ENCODE measurements at regions not wholly inside any gene's neighbourhood (a gene's known extent, or its start where the extent isn't known, plus 50 kb on each side); places are given as distances from the start of the nearest gene placed in this dataset.

GRCh38 chr18:64807560-64807959 lies 658.7 kb upstream of the LINC00305 start:
- no CpG with 5 or more reads among the region's 5 CpGs for WGBS, 2 donors (ENCODE audit: extremely low coverage in 2 of 2, insufficient read length in 2 of 2, insufficient replicate concordance in 1 of 2)
- Histone ChIP-seq H3K14ac (ENCODE audit: low read length) (no peak overlapping the region), H4K91ac (ENCODE audit: low read depth, low read length, poor library complexity) (no peak overlapping the region), H2AK5ac (ENCODE audit: low read depth, low read length) (no peak overlapping the region), H3K9me3 (replicated peaks in 1 of 2; ENCODE audit: control insufficient read depth in 2 of 2, insufficient read depth in 1 of 2, low read depth in 1 of 2, low read length in 2 of 2) (no peaks in the 10 kb centered on the region), H3K18ac (ENCODE audit: low read length) (no peak overlapping the region), H3K27ac (replicated peaks; ENCODE audit: low read length) (no peak overlapping the region), H3K79me1 (ENCODE audit: low read depth, low read length) (no peaks in the 10 kb centered on the region), H3K4me1 (ENCODE audit: control insufficient read depth in 2 of 2, insufficient read depth in 1 of 2, low read depth in 1 of 2, low read length in 2 of 2) (peaks cover 0 to 1% of the 10 kb centered on the region in 2 donors), H2BK15ac (ENCODE audit: low read length) (no peak overlapping the region), H3K36me3 (replicated peaks in 1 of 2; ENCODE audit: control insufficient read depth in 2 of 2, insufficient read depth in 2 of 2, low read length in 2 of 2) (no peaks in the 10 kb centered on the region), H2BK120ac (ENCODE audit: low read depth, low read length) (no peak overlapping the region), H3K27me3 (ENCODE audit: control insufficient read depth in 3 of 3, insufficient read depth in 3 of 3, low read depth in 1 of 3, low read length in 3 of 3) (no peaks in the 10 kb centered on the region), H2AFZ (ENCODE audit: low read length) (no peak overlapping the region), H4K8ac (ENCODE audit: low read depth, low read length) (no peak overlapping the region), H2BK12ac (ENCODE audit: low read length) (no peak overlapping the region), H3K4me2 (ENCODE audit: insufficient read depth, low read length, poor library complexity, severe bottlenecking) (no peak overlapping the region), H3K23ac (ENCODE audit: low read depth, low read length, poor library complexity) (no peak overlapping the region), H3K4me3 (ENCODE audit: low read length in 2 of 2) (no peak overlapping the region), H3K9ac (ENCODE audit: low read depth, low read length, poor library complexity) (no peak overlapping the region), H2BK5ac (ENCODE audit: low read length) (no peak overlapping the region), H3K4ac (ENCODE audit: low read length) (no peak overlapping the region)
- no peak for DNase-seq (ENCODE audit: low spot score)

- no peak overlapping the region for H3K14ac ChIP-seq (ENCODE audit: low read length)
- no peak overlapping the region for H2BK12ac ChIP-seq (ENCODE audit: low read length)
- no peak overlapping the region for H3K18ac ChIP-seq (ENCODE audit: low read length)
- H4K91ac ChIP-seq (ENCODE audit: low read depth, low read length, poor library complexity): no peak overlapping the region
- H3K23ac ChIP-seq (ENCODE audit: low read depth, low read length, poor library complexity): no peak overlapping the region
- no peak overlapping the region for H2AK5ac ChIP-seq (ENCODE audit: low read depth, low read length)
- no peaks in the 10 kb centered on the region for H3K36me3 ChIP-seq (replicated peaks in 1 of 2; ENCODE audit: control insufficient read depth in 2 of 2, insufficient read depth in 2 of 2, low read length in 2 of 2)
- H2BK15ac ChIP-seq (ENCODE audit: low read length): no peak overlapping the region
- H3K4me1 ChIP-seq (ENCODE audit: control insufficient read depth in 2 of 2, insufficient read depth in 1 of 2, low read depth in 1 of 2, low read length in 2 of 2): peaks cover 0 to 1% of the 10 kb centered on the region in 2 donors
- no peak overlapping the region for H2AFZ ChIP-seq (ENCODE audit: low read length)
- no peak overlapping the region for H3K4me2 ChIP-seq (ENCODE audit: insufficient read depth, low read length, poor library complexity, severe bottlenecking)
- H3K4me3 ChIP-seq (ENCODE audit: low read length in 2 of 2): no peak overlapping the region
- no peak overlapping the region for H3K9ac ChIP-seq (ENCODE audit: low read depth, low read length, poor library complexity)
- no peak overlapping the region for H3K4ac ChIP-seq (ENCODE audit: low read length)
- H2BK5ac ChIP-seq (ENCODE audit: low read length): no peak overlapping the region
- H3K79me1 ChIP-seq (ENCODE audit: low read depth, low read length): no peaks in the 10 kb centered on the region
- no peaks in the 10 kb centered on the region for H3K27me3 ChIP-seq (ENCODE audit: control insufficient read depth in 3 of 3, insufficient read depth in 3 of 3, low read depth in 1 of 3, low read length in 3 of 3)
- H4K8ac ChIP-seq (ENCODE audit: low read depth, low read length): no peak overlapping the region
- no peaks in the 10 kb centered on the region for H3K9me3 ChIP-seq (replicated peaks in 1 of 2; ENCODE audit: control insufficient read depth in 2 of 2, insufficient read depth in 1 of 2, low read depth in 1 of 2, low read length in 2 of 2)
- WGBS, 2 donors (ENCODE audit: extremely low coverage in 2 of 2, insufficient read length in 2 of 2, insufficient replicate concordance in 1 of 2): no CpG with 5 or more reads among the region's 5 CpGs
- no peak overlapping the region for H2BK120ac ChIP-seq (ENCODE audit: low read depth, low read length)
- DNase-seq (ENCODE audit: low spot score): no peak
- H3K27ac ChIP-seq (replicated peaks; ENCODE audit: low read length): no peak overlapping the region
Observed at GRCh38 chr18:64806691-64807090, 657.8 kb upstream of the LINC00305 start.

- Histone ChIP-seq H2BK5ac (ENCODE audit: low read length) (no peak overlapping the region), H3K4me1 (ENCODE audit: control insufficient read depth in 2 of 2, insufficient read depth in 1 of 2, low read depth in 1 of 2, low read length in 2 of 2) (peaks cover 0 to 1% of the 10 kb centered on the region in 2 donors), H3K4ac (ENCODE audit: low read length) (no peak overlapping the region), H2AK5ac (ENCODE audit: low read depth, low read length) (no peak overlapping the region), H3K9me3 (replicated peaks in 1 of 2; ENCODE audit: control insufficient read depth in 2 of 2, insufficient read depth in 1 of 2, low read depth in 1 of 2, low read length in 2 of 2) (no peaks in the 10 kb centered on the region), H3K27ac (replicated peaks; ENCODE audit: low read length) (no peak overlapping the region), H2BK12ac (ENCODE audit: low read length) (no peak overlapping the region), H3K14ac (ENCODE audit: low read length) (no peak overlapping the region), H3K36me3 (replicated peaks in 1 of 2; ENCODE audit: control insufficient read depth in 2 of 2, insufficient read depth in 2 of 2, low read length in 2 of 2) (no peaks in the 10 kb centered on the region), H3K4me2 (ENCODE audit: insufficient read depth, low read length, poor library complexity, severe bottlenecking) (no peak overlapping the region), H3K27me3 (ENCODE audit: control insufficient read depth in 3 of 3, insufficient read depth in 3 of 3, low read depth in 1 of 3, low read length in 3 of 3) (no peaks in the 10 kb centered on the region), H3K79me1 (ENCODE audit: low read depth, low read length) (no peaks in the 10 kb centered on the region), H4K8ac (ENCODE audit: low read depth, low read length) (no peak overlapping the region), H3K23ac (ENCODE audit: low read depth, low read length, poor library complexity) (no peak overlapping the region), H3K9ac (ENCODE audit: low read depth, low read length, poor library complexity) (no peak overlapping the region), H4K91ac (ENCODE audit: low read depth, low read length, poor library complexity) (no peak overlapping the region), H2BK120ac (ENCODE audit: low read depth, low read length) (no peak overlapping the region), H2AFZ (ENCODE audit: low read length) (no peak overlapping the region), H2BK15ac (ENCODE audit: low read length) (no peak overlapping the region), H3K4me3 (ENCODE audit: low read length in 2 of 2) (no peak overlapping the region), H3K18ac (ENCODE audit: low read length) (no peak overlapping the region)
- WGBS, 2 donors (ENCODE audit: extremely low coverage in 2 of 2, insufficient read length in 2 of 2, insufficient replicate concordance in 1 of 2): no CpG with 5 or more reads among the region's 2 CpGs
- no peak for DNase-seq (ENCODE audit: low spot score)
Observed at GRCh38 chr18:64806232-64806631, 657.3 kb upstream of the LINC00305 start.

GRCh38 chr18:64803471-64803870 lies 654.6 kb upstream of the LINC00305 start:
- H3K9ac ChIP-seq (ENCODE audit: low read depth, low read length, poor library complexity): no peak overlapping the region
- no peaks in the 10 kb centered on the region for H3K27me3 ChIP-seq (ENCODE audit: control insufficient read depth in 3 of 3, insufficient read depth in 3 of 3, low read depth in 1 of 3, low read length in 3 of 3)
- H2BK12ac ChIP-seq (ENCODE audit: low read length): no peak overlapping the region
- no peak overlapping the region for H3K4ac ChIP-seq (ENCODE audit: low read length)
- H3K23ac ChIP-seq (ENCODE audit: low read depth, low read length, poor library complexity): no peak overlapping the region
- no peak overlapping the region for H3K4me2 ChIP-seq (ENCODE audit: insufficient read depth, low read length, poor library complexity, severe bottlenecking)
- no CpG with 5 or more reads among the region's 1 CpG for WGBS, 2 donors (ENCODE audit: extremely low coverage in 2 of 2, insufficient read length in 2 of 2, insufficient replicate concordance in 1 of 2)
- no peak overlapping the region for H3K14ac ChIP-seq (ENCODE audit: low read length)
- H3K4me1 ChIP-seq (ENCODE audit: control insufficient read depth in 2 of 2, insufficient read depth in 1 of 2, low read depth in 1 of 2, low read length in 2 of 2): peaks cover 0 to 1% of the 10 kb centered on the region in 2 donors
- no peak overlapping the region for H4K8ac ChIP-seq (ENCODE audit: low read depth, low read length)
- H2AK5ac ChIP-seq (ENCODE audit: low read depth, low read length): no peak overlapping the region
- H3K18ac ChIP-seq (ENCODE audit: low read length): no peak overlapping the region
- no peaks in the 10 kb centered on the region for H3K79me1 ChIP-seq (ENCODE audit: low read depth, low read length)
- no peak for DNase-seq (ENCODE audit: low spot score)
- no peak overlapping the region for H4K91ac ChIP-seq (ENCODE audit: low read depth, low read length, poor library complexity)
- no peak overlapping the region for H2AFZ ChIP-seq (ENCODE audit: low read length)
- no peak overlapping the region for H2BK15ac ChIP-seq (ENCODE audit: low read length)
- H3K36me3 ChIP-seq (replicated peaks in 1 of 2; ENCODE audit: control insufficient read depth in 2 of 2, insufficient read depth in 2 of 2, low read length in 2 of 2): no peaks in the 10 kb centered on the region
- H2BK120ac ChIP-seq (ENCODE audit: low read depth, low read length): no peak overlapping the region
- no peak overlapping the region for H3K27ac ChIP-seq (replicated peaks; ENCODE audit: low read length)
- no peak overlapping the region for H3K4me3 ChIP-seq (ENCODE audit: low read length in 2 of 2)
- no peaks in the 10 kb centered on the region for H3K9me3 ChIP-seq (replicated peaks in 1 of 2; ENCODE audit: control insufficient read depth in 2 of 2, insufficient read depth in 1 of 2, low read depth in 1 of 2, low read length in 2 of 2)
- no peak overlapping the region for H2BK5ac ChIP-seq (ENCODE audit: low read length)
